ENCODE measurements at regions not wholly inside any gene's neighbourhood (a gene's known extent, or its start where the extent isn't known, plus 50 kb on each side); places are given as distances from the start of the nearest gene placed in this dataset.
"Not testable (repeated sequence)": the region's sequence is repeated elsewhere in the genome, so short reads cannot be mapped to it uniquely, and the experiment has no call there.

DNA sequence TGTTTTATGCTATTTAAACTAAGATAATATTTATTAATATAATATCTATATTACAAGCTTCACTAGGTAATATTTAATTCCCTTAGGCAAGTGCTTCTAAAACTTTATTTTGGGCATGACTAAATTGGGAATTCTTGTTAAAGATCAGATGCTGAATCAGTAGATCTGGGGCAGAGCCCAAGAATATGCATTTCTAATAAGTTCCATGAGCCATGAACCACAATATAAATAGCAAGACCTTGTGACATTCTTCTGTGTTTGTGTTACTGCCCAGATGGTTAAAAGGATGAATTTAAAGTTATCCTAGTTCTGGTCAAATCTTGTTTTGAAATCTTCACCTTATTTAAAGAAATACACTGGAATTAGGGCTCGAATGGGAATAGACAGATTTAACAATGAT is 258.4 kb upstream of the CACNA2D1 start:
- no peak for DNase-seq

- no peak for DNase-seq
These were observed 257.2 kb upstream of the CACNA2D1 start for GRCh38 chr7:82700741-82701140.

GRCh38 chr7:82699773-82700186 is 256.2 kb upstream of the CACNA2D1 start:
- no peak for DNase-seq

GRCh38 chr7:82697897-82698296 is 254.3 kb upstream of the CACNA2D1 start:
- no peak for DNase-seq

- DNase-seq = no peak
These were observed 253.1 kb upstream of the CACNA2D1 start for GRCh38 chr7:82696631-82697030.

- no peak for DNase-seq
These were observed 250.4 kb upstream of the CACNA2D1 start for GRCh38 chr7:82694022-82694421.

- DNase-seq = no peak
These were observed 247.4 kb upstream of the CACNA2D1 start for GRCh38 chr7:82690929-82691328.

GRCh38 chr7:82685214-82685613 is 241.6 kb upstream of the CACNA2D1 start:
- no peak for DNase-seq

GRCh38 chr7:82678716-82679115 is 235.1 kb upstream of the CACNA2D1 start:
- peak; percentile 3 for DNase-seq

DNA sequence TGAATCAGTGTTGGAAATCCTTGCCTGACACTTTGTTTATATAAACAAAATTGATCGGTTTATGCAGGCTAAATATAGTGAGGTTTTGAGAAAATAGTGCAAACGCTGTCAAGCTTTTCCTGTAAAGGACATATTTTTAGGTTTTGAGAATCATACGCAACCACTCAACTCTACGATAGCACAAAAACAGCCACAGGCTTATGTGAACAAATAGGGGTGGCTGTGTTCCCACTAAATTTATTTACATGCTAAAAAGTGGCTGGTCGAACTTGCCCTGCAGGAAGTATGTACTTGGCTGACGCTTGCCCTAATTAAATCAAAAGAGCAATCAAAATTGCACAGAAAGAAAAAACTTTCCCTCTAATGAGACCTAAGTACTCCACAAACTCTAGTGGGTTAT is 234.7 kb upstream of the CACNA2D1 start:
- DNase-seq = no peak

DNA sequence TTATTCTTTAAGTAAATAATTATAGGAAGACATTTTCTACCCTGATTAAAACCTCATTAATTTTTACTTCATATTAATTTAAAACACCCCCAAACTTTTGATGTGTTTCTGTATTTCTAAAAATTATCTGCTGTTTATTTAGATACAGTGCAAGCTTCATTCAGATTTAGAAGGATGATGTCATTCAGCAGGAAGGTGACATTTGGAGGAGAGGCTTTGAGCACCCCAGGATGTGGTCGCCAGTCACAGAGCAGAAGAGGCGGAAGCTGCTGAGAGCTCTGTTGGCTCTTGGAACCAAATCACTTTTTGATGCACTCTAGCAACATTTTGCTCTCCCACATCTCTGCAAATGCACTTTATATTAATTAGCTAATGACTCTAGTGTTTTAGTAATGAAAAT is 233.9 kb upstream of the CACNA2D1 start:
- DNase-seq = peak; percentile 33

DNA sequence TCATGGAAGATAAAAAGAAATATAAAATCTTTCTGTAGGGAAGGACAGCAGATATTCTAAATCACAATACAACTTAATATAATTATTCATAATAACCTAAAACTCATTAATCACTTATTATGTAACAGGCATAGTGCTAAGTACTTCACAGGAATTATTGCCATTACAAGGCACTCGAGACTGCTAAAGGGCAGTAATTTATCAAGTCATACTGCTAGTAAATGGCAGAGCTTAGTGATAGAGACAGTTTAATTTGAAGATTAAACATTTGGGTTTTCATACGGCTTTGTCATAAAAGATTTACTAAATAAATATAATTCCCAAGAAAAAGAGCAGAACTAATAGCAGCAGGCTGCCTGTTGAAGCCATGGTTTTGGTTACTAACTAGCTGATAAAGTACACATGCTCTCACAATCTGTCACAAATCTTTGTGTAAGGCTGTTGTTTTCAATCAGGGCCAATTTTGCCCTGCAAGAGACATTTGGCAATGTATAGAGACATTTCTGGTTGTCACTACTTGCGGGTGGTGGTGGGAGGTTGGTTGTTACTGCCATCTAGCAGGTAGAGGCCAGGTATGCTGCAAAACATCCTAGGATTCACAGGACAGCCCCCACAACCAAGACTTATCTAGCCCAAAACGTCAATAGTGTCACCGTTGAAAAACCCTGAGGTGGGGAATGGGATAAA is 233.3 kb upstream of the CACNA2D1 start:
- DNase-seq = no peak

DNA sequence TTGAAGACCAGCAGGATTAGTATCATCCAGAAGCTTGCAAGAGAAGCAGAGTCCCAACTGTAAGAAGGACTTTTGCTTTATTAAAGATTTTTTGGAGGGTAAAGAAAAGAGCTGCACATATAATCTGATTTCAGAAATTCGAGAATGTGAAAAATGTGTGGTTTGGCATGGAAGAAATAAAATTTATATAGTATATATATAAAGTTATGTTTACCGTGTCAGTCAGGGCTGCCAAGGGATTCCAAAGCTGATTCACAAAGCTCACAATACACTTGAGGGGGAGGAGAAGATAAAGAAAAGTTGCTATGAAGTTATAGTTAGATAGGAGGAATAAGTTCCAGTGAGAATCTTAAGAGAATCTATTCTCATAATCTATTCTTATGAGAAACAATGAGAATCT is 231.8 kb upstream of the CACNA2D1 start:
- DNase-seq = no peak

- DNase-seq = no peak
These were observed 230.7 kb upstream of the CACNA2D1 start for GRCh38 chr7:82674268-82674667.

GRCh38 chr7:82672078-82672477 is 228.5 kb upstream of the CACNA2D1 start:
- no peak for DNase-seq

- DNase-seq = no peak
These were observed 225.6 kb upstream of the CACNA2D1 start for GRCh38 chr7:82669141-82669540.

GRCh38 chr7:82668676-82669075 is 225.1 kb upstream of the CACNA2D1 start:
- no peak for DNase-seq

DNA sequence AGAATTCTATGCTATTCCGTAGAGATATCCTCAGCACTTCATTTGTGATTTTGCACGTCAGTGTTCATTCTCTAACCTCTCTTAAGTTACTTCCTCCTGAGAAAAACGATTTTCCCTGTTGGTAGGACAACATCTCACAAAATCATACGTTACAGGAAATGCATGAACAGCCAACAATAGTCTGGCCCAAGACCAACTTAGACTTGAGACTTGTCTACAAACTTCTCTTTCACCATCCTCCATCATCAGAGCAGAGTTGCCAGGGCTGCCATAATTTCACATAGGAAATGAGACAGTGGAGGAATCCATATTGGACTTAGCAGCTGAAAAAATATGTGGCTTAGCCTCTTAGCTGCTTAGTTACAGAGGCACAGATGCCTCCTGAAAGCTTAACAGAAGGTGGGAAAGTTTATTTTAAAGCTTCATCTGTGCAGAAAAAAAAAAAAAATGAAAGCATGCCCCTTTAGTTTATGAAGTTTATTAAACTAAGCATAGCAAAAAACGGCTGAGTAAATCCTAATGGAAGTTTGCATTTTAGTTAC is 222.5 kb upstream of the CACNA2D1 start:
- DNase-seq = no peak

DNA sequence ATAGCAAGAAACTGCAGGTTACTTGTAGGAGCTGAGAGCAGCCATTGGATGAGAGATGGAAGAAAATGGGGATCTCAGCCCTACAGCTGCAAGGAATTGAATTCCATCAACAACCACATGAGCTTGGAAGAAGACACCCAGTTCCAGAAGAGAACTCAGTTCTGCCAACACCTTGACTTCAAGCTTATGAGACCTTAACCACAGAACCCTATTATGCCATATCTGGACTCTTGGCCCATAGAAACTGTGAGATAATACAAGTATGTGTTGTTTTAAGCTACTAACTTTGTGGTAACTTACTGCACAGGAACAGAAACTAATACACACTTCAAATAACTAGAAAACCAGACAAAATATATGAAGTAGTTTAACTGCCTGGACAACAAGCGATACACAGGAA is 212.4 kb upstream of the CACNA2D1 start:
- no peak for DNase-seq

- not testable (repeated sequence) for DNase-seq
These were observed 206.5 kb upstream of the CACNA2D1 start for GRCh38 chr7:82650095-82650494.

- no peak for DNase-seq
These were observed 190.0 kb upstream of the CACNA2D1 start for GRCh38 chr7:82633592-82633991.

- no peak for DNase-seq
These were observed 188.4 kb upstream of the CACNA2D1 start for GRCh38 chr7:82631998-82632397.

DNA sequence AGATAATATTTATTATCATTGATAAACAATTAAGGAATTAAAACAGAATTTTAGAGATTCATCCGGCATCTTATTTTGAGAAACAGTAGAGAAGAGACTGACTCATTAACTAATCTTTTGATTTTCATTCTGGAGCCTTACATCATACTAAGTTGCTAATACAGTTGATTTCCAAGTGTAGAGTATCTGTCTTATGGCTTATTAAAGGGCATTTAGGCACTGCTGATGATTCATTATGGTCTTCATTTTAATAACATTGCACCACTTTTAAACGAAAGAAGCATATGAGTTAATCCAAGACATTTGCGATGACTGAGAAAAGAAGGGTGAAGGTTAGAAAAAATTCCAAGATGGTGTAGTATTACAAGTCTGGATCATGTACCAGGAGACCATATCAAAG is 186.0 kb upstream of the CACNA2D1 start:
- DNase-seq = no peak

GRCh38 chr7:82625377-82625776 is 181.8 kb upstream of the CACNA2D1 start:
- DNase-seq = no peak

GRCh38 chr7:82624965-82625364 is 181.4 kb upstream of the CACNA2D1 start:
- no peak for DNase-seq

Measured in CD4-positive, alpha-beta T cell treated with Interleukin-4 for 4 hours (primary cell).